ENCODE measurements at regions not wholly inside any gene's neighbourhood (a gene's known extent, or its start where the extent isn't known, plus 50 kb on each side); places are given as distances from the start of the nearest gene placed in this dataset.

GRCh38 chr18:10139783-10140410, 226.1 kb downstream of the VAPA start:
- TF ChIP-seq CTCF (conservative IDR thresholded peaks at IDR 0.05), result no peak
- TF ChIP-seq ZFX (IDR thresholded peaks at IDR 0.05), result no peak
